ENCODE measurements at regions not wholly inside any gene's neighbourhood (a gene's known extent, or its start where the extent isn't known, plus 50 kb on each side); places are given as distances from the start of the nearest gene placed in this dataset.

DNA sequence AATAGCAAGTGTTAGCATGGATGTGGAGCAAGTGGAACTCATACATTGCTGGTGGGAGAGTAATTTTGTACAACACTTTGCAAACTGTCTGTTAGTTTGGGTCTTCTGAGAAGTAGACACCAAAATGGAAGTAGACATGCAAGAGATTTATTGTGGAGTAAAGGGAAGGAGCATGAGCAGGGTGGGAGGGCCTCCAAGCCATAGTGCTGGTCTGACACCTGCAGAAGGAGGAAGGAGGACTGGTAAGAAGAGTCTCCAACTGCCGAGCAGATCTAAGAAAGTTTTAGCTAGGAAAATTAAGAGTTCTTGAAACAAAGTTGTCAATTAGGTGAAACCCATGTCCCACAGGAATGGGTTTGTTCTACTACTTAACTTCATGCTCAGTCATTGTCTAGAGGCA, 64.0 kb upstream of the DDIT4L start:
- DNase-seq, result no peak
- H3K36me3 ChIP-seq (replicated peaks; ENCODE audit: control insufficient read depth, insufficient read depth, low read length), result no peaks in the 10 kb centered on the region
- no peaks in the 10 kb centered on the region for H3K27me3 ChIP-seq (ENCODE audit: control insufficient read depth, insufficient read depth, low read length)
- H3K4me3 ChIP-seq (ENCODE audit: insufficient read depth, low read depth, low read length), result no peak overlapping the region

DNA sequence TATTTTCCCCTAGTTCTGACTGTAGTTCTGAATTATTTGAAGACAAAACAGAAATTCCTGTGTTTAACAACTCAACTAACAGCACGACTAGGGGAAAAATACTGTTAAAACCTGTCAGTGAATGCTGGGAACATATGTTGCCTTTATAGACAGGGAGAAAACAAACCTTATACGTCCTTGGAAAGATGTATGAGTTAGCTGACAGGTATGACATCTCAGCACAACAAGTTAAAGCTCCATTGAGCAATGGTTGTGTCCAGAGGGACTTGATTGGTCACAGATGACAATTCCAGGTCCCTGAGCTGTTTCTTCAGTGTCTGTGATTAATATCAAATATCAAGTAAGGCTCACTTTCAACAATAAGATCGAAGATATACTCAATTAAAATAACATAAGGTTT, 58.2 kb upstream of the DDIT4L start:
- no peak for DNase-seq
- no peaks in the 10 kb centered on the region for H3K36me3 ChIP-seq (replicated peaks; ENCODE audit: control insufficient read depth, insufficient read depth, low read length)
- H3K4me3 ChIP-seq (ENCODE audit: insufficient read depth, low read depth, low read length), result no peak overlapping the region
- no peaks in the 10 kb centered on the region for H3K27me3 ChIP-seq (ENCODE audit: control insufficient read depth, insufficient read depth, low read length)

DNA sequence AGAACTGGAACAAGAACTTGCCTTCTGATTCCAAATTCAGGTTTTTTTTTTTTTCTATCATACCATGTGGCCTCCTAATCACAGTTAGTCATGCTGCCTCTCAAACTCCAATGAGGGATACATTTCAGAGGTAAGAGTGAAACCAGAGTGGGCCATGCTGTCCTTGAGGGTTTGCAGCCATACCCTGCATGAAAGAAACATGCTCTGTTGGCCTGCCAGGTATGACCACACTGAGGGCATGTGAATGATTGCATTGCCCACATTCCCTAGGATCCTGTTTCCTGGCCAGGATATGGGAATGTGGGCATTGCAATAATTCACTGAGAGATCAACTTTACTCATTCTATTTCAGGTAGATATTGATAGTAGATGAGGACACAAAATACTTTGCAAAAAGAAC, 56.4 kb upstream of the DDIT4L start:
- no peaks in the 10 kb centered on the region for H3K36me3 ChIP-seq (replicated peaks; ENCODE audit: control insufficient read depth, insufficient read depth, low read length)
- no peaks in the 10 kb centered on the region for H3K27me3 ChIP-seq (ENCODE audit: control insufficient read depth, insufficient read depth, low read length)
- no peak overlapping the region for H3K4me3 ChIP-seq (ENCODE audit: insufficient read depth, low read depth, low read length)
- DNase-seq, result no peak

DNA sequence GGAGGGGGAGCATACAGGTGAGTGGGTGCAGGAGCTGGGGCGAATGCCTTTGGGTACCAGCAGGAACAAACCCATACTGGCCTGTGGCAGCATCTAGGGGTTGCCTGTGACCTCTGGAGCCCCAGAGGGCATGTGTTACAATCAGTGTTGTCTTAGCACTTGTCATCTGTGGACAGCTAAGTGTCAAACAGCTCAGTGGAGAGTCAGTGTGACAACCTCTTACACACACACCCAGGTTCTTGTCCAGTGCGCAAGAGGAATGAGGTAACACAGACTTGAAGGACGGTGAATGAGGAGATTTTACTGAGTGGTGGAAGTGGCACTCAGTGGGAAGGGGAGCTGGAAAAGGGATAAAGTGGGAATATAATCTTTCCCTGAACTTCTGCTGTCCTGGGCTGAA, 54.1 kb upstream of the DDIT4L start:
- Histone ChIP-seq H3K27me3 (ENCODE audit: control insufficient read depth, insufficient read depth, low read length) (no peaks in the 10 kb centered on the region), H3K36me3 (replicated peaks; ENCODE audit: control insufficient read depth, insufficient read depth, low read length) (no peaks in the 10 kb centered on the region), H3K4me3 (ENCODE audit: insufficient read depth, low read depth, low read length) (no peak overlapping the region)
- no peak for DNase-seq
